NCI-H526 treated with DMSO at 0.1 percent for 48 hours (cell line): ENCODE measurements at regions not wholly inside any gene's neighbourhood (a gene's known extent, or its start where the extent isn't known, plus 50 kb on each side); places are given as distances from the start of the nearest gene placed in this dataset.
A peak's percentile ranks its signal among the peaks of the same experiment; 100 is the strongest.

Experiments
- DNase-seq: peaks from one replicate; lab custom pipeline; 2025; lab: John Stamatoyannopoulos, UW

- no peak for DNase-seq
Observed at GRCh38 chr1:194167956-194168640, 981.7 kb upstream of the B3GALT2 start.

GRCh38 chr1:194164755-194165154, 978.3 kb upstream of the B3GALT2 start:
- no peak for DNase-seq

DNA sequence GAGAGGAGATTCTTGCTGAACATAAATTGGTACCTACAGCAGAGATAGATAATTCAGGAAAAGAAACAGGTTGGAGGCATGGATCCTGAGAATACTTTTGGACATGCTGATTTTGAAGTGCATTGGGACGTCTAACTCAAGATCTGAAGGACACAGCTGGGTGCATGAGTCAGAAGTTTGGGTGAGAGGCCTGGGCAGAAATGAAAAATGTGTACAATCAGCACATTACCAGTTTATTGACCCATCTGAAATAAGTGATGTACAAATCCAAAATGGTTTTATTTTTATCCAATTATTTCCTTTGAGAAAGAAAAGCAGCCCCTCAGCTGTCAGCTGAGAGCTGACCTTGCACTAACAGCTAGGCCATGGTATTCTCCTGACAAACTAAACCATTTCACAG, 975.2 kb upstream of the B3GALT2 start:
- DNase-seq, result no peak

- DNase-seq, result no peak
Observed at GRCh38 chr1:194159941-194160340, 973.5 kb upstream of the B3GALT2 start.

GRCh38 chr1:194155962-194156361, 969.5 kb upstream of the B3GALT2 start:
- no peak for DNase-seq

DNA sequence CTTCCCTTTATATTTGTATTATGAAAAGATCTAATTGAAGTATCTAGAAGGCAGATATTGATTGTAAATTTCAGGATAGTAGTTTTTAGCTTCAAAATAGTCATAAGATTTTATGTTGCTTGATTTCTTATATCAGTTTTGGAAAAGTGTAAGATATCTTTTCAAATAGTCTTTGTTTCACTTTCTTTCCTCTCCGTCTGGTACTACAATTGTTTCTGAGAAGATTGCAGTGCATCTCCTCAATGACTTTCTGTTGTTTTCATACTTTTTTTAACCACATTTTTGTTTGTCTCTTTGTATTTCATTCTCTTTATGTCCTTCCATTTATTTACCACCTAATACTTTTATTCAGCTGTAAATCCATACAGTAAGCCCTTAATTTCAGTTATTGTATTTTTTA, 964.6 kb upstream of the B3GALT2 start:
- DNase-seq, result no peak

- no peak for DNase-seq
Observed at GRCh38 chr1:194150242-194150641, 963.8 kb upstream of the B3GALT2 start.

- DNase-seq, result no peak
Observed at GRCh38 chr1:194133152-194133551, 946.7 kb upstream of the B3GALT2 start.

DNA sequence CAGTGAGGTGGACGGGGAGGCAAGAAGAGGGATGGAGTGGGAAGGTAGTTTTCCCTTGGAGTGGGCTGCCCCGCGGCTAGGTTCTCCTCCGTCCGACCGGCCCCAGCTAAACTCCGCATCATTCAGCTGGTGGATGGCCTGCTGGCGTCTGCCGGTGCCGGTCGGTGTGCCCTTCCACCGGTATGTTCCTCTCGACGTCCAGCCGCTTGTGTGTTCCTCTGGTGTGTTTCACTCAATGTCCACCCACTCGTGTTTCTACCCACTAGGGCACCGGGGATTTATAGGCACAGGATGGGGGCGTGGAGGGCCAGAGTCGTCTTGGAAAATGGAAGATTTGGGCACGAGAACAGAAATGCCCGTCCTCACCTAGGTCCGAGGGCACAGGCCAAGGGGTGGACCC, 931.7 kb upstream of the B3GALT2 start:
- no peak for DNase-seq

GRCh38 chr1:194117582-194117981, 931.2 kb upstream of the B3GALT2 start:
- DNase-seq, result no peak

DNA sequence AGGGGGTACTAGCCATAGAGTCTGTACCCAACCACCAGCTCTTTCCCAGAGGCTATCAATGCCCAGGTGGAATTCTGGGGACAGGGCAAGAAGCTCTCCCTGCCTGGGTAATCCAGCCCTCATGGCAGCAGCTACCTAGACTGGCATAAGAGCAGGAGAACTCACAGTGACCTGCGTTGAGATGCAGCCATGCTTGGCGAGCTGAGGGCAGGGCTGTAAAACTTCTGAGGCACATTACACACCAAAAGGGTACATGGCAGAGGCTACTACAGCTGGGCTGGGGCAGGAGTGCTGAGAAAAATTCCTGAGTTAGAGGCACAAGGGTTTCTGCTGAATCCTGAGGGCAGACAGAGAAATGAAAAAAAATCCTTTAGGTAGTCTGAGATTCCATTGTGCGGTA, 927.9 kb upstream of the B3GALT2 start:
- no peak for DNase-seq

GRCh38 chr1:194105381-194105780, 919.0 kb upstream of the B3GALT2 start:
- no peak for DNase-seq

GRCh38 chr1:194104247-194104844, 917.9 kb upstream of the B3GALT2 start:
- no peak for DNase-seq

- no peak for DNase-seq
Observed at GRCh38 chr1:194103516-194104246, 917.3 kb upstream of the B3GALT2 start.

DNA sequence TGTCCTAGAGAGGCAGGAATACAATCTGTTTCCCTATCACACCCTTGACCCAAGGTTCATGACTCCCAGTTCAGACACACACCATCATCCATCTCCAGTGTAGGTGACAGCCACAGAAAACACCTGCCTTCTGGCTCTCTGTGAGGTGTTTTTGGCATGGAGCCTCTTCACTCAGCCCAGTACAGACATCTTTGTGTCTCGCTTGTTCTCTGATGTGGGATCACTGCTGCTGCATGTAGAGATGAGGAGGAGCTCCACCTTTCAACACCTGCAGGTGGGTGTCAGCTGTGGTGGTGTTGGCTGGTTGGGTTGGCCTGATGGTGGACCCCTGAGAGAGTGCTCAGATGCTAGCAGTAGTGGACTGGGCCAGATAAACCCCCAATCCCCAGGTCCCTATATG, 916.7 kb upstream of the B3GALT2 start:
- DNase-seq, result no peak

- no peak for DNase-seq
Observed at GRCh38 chr1:194102607-194103006, 916.2 kb upstream of the B3GALT2 start.

DNA sequence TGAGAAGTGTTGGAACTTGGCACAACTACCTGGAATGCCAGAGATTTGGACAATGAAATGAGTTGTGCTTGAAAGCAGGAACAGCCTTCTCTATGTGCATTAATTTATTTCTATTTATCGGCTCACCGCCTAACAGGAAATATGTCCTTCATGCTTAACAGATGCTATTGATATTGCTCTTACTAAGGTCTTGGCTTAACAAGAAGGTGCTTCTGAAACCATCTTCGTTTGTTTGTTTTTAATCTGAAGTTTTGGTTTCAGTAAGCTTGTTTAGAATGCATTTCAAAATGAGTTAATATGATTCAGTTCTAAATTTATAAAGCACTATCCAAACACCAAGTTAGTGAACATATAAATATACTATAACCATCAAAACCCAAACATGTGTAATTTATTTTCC, 898.3 kb upstream of the B3GALT2 start:
- DNase-seq, result no peak

GRCh38 chr1:194081444-194081843, 895.0 kb upstream of the B3GALT2 start:
- DNase-seq, result no peak

GRCh38 chr1:194080826-194081225, 894.4 kb upstream of the B3GALT2 start:
- no peak for DNase-seq

DNA sequence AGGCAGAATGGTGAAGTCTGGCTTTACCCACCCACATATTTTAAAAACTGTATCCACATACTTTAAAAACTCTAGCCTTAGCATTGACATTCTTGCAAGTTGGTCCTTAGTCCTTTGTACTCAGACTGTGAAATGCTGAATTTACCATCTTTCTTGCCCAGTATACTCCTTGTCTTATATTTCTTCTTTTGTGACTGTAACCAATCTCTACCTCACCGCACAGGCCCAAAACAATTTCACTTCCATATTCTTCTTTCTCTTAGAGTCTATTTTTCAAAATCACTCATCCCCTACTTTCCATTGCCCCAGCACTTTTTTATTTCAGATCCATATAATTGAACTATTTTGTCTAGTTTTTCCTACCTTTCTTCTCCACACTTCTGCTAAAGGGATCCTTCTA, 892.4 kb upstream of the B3GALT2 start:
- DNase-seq, result no peak

DNA sequence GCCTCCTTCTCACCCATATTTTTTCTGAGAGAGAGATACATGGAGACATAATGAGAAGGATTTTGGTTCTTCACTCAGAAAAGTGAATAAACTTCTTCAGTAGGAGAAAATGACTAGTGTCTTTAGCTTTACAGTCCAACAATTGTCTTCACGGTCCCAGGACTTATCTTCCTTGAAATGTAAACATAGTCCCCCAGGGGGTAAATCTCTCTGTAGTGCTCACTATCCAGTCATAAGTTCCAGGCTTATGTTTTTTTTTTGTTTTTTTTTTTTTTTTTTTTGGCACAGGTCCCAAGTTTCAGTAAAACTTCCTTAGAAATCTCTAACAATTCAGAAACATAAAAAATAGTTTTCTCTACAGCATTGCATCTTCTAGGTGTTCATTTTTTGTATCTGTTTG, 890.2 kb upstream of the B3GALT2 start:
- DNase-seq, result no peak

GRCh38 chr1:194073833-194074232, 887.4 kb upstream of the B3GALT2 start:
- no peak for DNase-seq

DNA sequence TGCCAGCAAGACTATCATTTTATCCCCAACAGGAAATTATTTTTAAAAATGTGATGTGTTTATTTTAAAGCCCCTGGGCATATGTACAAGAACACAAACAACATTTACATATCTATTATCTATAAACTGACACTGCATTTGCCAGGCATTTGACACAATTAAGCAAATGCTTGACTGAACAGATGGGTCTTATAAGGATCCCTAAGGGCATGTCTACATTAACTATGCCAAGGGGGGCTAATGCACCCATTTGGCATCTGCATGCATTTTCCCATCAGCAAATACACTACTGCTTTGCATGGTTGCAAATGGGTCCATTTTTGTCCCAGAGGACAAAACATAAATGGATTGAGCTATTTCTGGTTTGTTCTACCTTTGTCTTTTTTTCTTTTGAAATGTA, 884.8 kb upstream of the B3GALT2 start:
- peak; percentile 61 for DNase-seq
